ENCODE measurements at regions not wholly inside any gene's neighbourhood (a gene's known extent, or its start where the extent isn't known, plus 50 kb on each side); places are given as distances from the start of the nearest gene placed in this dataset.

DNA sequence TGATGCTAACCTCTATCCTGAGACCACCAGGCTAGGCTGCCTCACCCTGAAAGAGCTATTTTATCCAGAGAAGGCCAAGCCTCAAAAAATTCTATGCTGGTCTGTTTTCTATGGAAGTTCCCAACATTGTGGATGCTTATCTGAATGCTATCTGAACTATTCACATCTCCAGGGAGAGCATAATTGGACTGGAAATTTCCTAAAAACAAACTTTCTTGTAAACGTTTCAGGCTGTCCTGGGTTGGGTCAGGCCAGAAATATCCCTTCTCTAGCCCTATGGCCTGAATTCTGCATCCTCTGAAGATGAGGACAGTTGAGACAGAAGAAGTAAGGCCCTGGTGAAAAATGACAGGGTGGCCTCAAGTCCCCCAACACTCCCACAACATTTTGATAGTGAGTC lies 706.4 kb upstream of the NR2F2 start:
- ChIA-PET CTCF (no interaction called here), POLR2A (no interaction called here)
- peaks cover 8% of the 10 kb centered on the region for H3K9me3 Mint-ChIP-seq
- H3K4me1 Mint-ChIP-seq (ENCODE audit: low read depth): peaks cover 12% of the 10 kb centered on the region
- no peak for ATAC-seq
- no peaks in the 10 kb centered on the region for H3K36me3 Mint-ChIP-seq (ENCODE audit: low read depth)
- DNase-seq: no peak
- TF ChIP-seq, protein P1, sequence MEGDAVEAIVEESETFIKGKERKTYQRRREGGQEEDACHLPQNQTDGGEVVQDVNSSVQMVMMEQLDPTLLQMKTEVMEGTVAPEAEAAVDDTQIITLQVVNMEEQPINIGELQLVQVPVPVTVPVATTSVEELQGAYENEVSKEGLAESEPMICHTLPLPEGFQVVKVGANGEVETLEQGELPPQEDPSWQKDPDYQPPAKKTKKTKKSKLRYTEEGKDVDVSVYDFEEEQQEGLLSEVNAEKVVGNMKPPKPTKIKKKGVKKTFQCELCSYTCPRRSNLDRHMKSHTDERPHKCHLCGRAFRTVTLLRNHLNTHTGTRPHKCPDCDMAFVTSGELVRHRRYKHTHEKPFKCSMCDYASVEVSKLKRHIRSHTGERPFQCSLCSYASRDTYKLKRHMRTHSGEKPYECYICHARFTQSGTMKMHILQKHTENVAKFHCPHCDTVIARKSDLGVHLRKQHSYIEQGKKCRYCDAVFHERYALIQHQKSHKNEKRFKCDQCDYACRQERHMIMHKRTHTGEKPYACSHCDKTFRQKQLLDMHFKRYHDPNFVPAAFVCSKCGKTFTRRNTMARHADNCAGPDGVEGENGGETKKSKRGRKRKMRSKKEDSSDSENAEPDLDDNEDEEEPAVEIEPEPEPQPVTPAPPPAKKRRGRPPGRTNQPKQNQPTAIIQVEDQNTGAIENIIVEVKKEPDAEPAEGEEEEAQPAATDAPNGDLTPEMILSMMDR (IDR thresholded peaks at IDR 0.05): no peak
- no peak overlapping the region for H3K4me3 Mint-ChIP-seq
- no peak overlapping the region for H3K27ac Mint-ChIP-seq
- peaks cover 7% of the 10 kb centered on the region for H3K27me3 Mint-ChIP-seq
- intact Hi-C loops (cut with micrococcal nuclease): no loop called here

DNA sequence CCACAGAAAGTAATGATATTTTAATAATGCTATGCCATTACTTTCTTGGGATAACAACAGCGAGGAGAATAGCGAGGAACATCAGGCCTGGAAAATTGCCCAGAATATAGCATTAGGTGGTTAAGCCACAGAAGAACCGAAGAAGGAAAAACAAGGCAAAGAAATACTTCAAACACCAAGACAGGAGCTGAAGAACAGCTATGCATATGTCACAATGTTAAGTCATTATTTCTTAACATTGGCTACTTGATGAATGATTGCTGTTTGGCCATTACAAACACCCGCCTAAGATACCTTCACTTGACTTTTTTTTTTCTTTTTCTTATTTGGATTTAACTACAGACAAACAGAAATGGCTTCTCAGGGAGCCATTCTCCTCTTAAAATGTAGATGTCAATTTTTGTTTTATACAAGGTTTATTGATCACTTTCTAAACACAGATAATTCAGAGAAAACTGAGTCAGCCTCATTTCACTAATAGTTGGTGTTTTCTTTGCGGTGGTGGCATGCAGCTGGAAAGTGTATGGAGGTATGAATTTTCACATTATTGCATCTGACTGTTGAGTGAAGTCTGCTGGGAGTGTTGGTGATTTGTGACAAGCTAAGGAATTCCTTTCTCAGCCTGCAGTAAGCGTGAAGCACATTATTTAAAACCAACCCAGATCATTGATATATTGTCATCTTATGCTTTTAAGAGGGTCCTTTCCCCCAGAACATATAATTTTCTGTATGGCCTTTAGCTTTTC lies 705.7 kb upstream of the NR2F2 start:
- TF ChIP-seq, protein P1 (IDR thresholded peaks at IDR 0.05): no peak
- POLR2A ChIA-PET: no interaction called here
- H3K27me3 Mint-ChIP-seq: peaks cover 9% of the 10 kb centered on the region
- H3K27ac Mint-ChIP-seq: no peak overlapping the region
- CTCF ChIA-PET: no interaction called here
- DNase-seq: no peak
- no peak for ATAC-seq
- H3K36me3 Mint-ChIP-seq (ENCODE audit: low read depth): no peaks in the 10 kb centered on the region
- intact Hi-C loops (cut with micrococcal nuclease): no loop called here
- peaks cover 8% of the 10 kb centered on the region for H3K9me3 Mint-ChIP-seq
- peaks cover 12% of the 10 kb centered on the region for H3K4me1 Mint-ChIP-seq (ENCODE audit: low read depth)
- no peak overlapping the region for H3K4me3 Mint-ChIP-seq

DNA sequence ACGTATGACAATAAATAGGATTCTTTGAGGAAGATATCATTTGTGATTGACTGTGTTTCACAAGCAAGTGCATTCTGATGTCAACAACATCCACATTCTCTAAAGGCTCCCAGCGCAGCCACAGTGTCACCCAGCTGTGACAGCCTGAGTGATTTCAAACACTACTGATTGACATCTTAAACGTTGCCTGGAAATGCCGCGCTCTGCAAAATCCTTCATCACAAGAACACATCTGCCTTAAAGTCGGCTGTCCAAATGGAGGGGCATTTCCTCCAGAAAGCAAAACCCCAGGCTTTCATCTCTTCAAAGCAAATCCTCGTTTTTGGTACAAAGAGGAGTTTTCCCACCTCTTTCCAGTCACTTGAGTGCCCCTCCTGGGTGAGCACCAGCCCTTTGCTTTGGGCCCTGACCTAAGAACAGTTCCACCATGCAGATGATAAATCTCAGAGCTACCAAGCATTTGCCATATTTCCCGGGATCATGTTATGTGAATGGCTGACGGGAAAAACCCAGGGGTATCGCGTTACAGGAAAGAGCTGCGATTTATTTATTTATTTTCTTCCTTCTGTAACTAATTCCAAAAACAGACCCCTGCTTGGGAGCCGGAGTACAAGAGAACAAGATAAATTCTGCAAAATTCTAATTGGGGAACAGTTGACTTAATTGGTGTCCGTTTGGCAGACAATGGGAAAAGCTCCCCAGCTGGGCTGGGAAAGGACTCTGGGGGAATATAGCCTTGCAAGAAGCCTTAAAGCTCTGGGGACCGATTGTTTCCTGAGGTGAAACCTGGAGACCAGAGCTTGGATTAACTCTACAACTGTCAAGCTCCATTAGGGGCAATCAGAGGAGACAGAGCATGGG lies 703.8 kb upstream of the NR2F2 start:
- ChIA-PET CTCF (no interaction called here), POLR2A (interaction anchor here (0.6 kb wide), 1 partner anchor 10 kb away, joined by 3 read pairs; no protein-coding TSS in a partner anchor)
- no peak overlapping the region for H3K27ac Mint-ChIP-seq
- H3K4me3 Mint-ChIP-seq: no peak overlapping the region
- ATAC-seq (no peak), DNase-seq (no peak)
- intact Hi-C loops (cut with micrococcal nuclease): no loop called here
- peaks cover 9% of the 10 kb centered on the region for H3K27me3 Mint-ChIP-seq
- no peaks in the 10 kb centered on the region for H3K4me1 Mint-ChIP-seq (ENCODE audit: low read depth)
- H3K9me3 Mint-ChIP-seq: peaks cover 7% of the 10 kb centered on the region
- no peaks in the 10 kb centered on the region for H3K36me3 Mint-ChIP-seq (ENCODE audit: low read depth)
- TF ChIP-seq, protein P1 (IDR thresholded peaks at IDR 0.05): no peak

DNA sequence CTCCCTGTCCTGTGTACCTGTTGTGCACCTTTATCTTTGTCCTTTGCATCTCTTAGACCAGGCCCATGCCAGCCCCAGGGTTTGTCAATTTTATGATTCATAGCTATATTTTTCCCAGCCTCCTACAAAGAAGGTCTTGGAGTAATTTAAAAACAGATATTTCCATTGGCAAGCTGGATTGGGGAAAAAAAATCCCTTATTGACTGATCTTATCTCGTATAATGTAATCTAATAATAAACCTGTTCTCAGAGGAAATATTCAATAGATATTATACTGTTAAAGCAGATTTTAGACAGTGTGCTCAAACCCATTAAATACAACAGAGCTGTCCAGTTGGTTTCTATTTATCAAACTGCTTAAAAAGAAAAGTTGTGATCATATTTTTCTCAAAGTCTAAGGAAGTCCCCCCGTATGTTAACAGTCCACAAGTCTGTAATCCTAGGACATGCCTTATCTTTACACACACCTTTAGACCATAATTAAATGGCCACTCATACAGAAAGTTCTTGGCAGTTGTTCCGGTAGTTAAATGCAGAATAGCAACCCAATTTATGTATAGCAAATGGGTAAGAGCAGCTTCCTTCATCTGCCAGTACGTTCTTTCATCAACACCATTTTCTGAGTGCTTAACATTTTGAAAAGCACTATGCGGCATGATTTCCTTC lies 700.9 kb upstream of the NR2F2 start:
- H3K27ac Mint-ChIP-seq: no peak overlapping the region
- ChIA-PET CTCF (no interaction called here), POLR2A (no interaction called here)
- DNase-seq: no peak
- no peaks in the 10 kb centered on the region for H3K36me3 Mint-ChIP-seq (ENCODE audit: low read depth)
- ATAC-seq: no peak
- TF ChIP-seq, protein P1 (IDR thresholded peaks at IDR 0.05): no peak
- H3K9me3 Mint-ChIP-seq: no peaks in the 10 kb centered on the region
- no peaks in the 10 kb centered on the region for H3K4me1 Mint-ChIP-seq (ENCODE audit: low read depth)
- H3K27me3 Mint-ChIP-seq: peaks cover 17% of the 10 kb centered on the region
- intact Hi-C loops (cut with micrococcal nuclease): no loop called here
- no peak overlapping the region for H3K4me3 Mint-ChIP-seq

DNA sequence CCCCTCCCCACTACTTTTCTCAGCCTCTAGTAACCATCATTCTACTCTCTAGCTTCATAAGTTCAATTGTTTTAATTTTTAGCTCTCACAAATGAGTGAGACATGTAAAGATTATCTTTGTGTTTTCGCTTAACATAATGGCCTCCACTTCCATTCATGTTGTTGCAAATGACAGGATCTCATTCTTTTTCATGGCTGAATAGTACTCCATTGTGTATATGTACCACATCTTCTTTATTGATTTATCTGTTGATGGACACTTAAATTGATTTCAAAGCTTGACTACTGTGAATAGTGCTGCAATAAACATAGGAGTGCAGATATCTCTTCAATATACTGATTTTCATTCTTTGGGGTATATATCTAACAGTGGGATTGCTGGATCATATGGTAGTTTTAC lies 699.8 kb upstream of the NR2F2 start:
- intact Hi-C loops (cut with micrococcal nuclease): no loop called here
- Mint-ChIP-seq H3K36me3 (ENCODE audit: low read depth) (no peaks in the 10 kb centered on the region), H3K27me3 (peaks cover 17% of the 10 kb centered on the region), H3K9me3 (no peaks in the 10 kb centered on the region), H3K4me1 (ENCODE audit: low read depth) (no peaks in the 10 kb centered on the region), H3K4me3 (no peak overlapping the region), H3K27ac (no peak overlapping the region)
- CTCF ChIA-PET: no interaction called here
- no peak for ATAC-seq
- POLR2A ChIA-PET: no interaction called here
- no peak for DNase-seq
- TF ChIP-seq, protein P1 (IDR thresholded peaks at IDR 0.05): no peak

All from activated CD8-positive, alpha-beta T cell treated with anti-CD3 and anti-CD28 coated beads for 36 hours (primary cell).